NCI-H748 treated with DMSO at 0.1 percent for 48 hours (cell line): ENCODE measurements at regions not wholly inside any gene's neighbourhood (a gene's known extent, or its start where the extent isn't known, plus 50 kb on each side); places are given as distances from the start of the nearest gene placed in this dataset.
"Not testable (repeated sequence)": the region's sequence is repeated elsewhere in the genome, so short reads cannot be mapped to it uniquely, and the experiment has no call there.

Experiments used
- DNase-seq: peaks from one replicate; lab custom pipeline; 2025; lab: John Stamatoyannopoulos, UW

DNA sequence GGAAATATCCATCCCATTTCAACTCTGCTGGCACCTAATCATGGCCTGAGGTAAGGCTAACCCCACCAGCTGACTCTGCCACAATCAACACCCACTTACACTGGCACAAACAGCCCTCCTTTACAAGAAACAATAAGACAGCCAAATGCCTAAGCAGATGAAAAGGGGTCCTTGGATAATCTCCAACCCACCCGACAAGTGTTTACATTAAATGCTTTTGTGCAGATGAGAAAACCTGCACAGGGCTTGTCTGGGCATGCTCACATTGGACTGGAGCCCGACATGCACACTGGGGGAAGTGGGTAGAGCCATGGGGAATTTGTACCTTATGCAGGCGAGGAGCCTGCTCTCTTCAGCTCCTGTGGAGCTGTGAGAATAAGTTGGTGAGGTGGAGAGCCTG, 138.9 kb upstream of the ITM2A start:
- DNase-seq = no peak

DNA sequence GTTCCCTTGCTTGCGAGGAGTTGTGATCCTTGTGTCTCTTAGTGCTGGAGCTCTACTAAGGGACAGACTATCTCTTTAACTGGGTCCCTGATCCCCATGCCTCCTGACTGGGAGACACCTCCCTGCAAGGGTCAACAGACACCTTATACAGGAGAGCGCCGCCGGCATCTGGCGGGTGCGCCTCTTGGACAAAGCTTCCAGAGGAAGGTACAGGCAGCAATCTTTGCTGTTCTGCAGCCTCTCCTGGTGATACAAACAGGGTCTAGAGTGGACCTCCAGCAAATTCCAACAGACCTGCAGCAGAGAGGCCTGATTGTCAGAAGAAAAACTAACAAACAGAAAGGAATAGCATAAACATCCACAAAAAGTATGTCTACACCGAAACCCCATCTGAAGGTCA, 115.6 kb upstream of the ITM2A start:
- no peak for DNase-seq

GRCh38 chrX:79477691-79478090, 110.6 kb upstream of the ITM2A start:
- no peak for DNase-seq

GRCh38 chrX:79466636-79467035, 99.5 kb upstream of the ITM2A start:
- no peak for DNase-seq

- DNase-seq = no peak
Observed at GRCh38 chrX:79462458-79462857, 95.3 kb upstream of the ITM2A start.

- DNase-seq = not testable (repeated sequence)
Observed at GRCh38 chrX:79456593-79456992, 89.5 kb upstream of the ITM2A start.

- no peak for DNase-seq
Observed at GRCh38 chrX:79452881-79453280, 85.7 kb upstream of the ITM2A start.

GRCh38 chrX:79444694-79445210, 77.6 kb upstream of the ITM2A start:
- DNase-seq = no peak

- no peak for DNase-seq
Observed at GRCh38 chrX:79443121-79443520, 76.0 kb upstream of the ITM2A start.

DNA sequence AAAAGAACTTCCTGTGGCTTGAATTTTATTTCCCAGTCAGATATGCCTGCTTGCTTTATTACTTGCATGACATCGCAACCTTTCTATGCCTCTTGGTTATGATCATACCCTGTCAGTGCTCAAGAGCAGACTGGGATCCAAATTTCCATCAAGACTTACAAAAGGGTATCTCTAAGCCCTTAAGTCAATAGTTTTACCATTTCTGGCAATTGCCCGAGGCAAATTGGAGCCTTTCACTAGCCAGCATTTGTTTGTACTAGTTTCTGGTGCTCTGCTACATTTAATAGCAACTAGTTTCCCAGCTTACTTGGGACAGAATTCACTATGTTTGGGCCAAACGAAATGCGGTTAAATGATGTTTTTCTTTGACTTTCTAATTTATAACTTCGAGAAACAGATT, 73.2 kb upstream of the ITM2A start:
- no peak for DNase-seq
